ENCODE measurements at regions not wholly inside any gene's neighbourhood (a gene's known extent, or its start where the extent isn't known, plus 50 kb on each side); places are given as distances from the start of the nearest gene placed in this dataset.

DNA sequence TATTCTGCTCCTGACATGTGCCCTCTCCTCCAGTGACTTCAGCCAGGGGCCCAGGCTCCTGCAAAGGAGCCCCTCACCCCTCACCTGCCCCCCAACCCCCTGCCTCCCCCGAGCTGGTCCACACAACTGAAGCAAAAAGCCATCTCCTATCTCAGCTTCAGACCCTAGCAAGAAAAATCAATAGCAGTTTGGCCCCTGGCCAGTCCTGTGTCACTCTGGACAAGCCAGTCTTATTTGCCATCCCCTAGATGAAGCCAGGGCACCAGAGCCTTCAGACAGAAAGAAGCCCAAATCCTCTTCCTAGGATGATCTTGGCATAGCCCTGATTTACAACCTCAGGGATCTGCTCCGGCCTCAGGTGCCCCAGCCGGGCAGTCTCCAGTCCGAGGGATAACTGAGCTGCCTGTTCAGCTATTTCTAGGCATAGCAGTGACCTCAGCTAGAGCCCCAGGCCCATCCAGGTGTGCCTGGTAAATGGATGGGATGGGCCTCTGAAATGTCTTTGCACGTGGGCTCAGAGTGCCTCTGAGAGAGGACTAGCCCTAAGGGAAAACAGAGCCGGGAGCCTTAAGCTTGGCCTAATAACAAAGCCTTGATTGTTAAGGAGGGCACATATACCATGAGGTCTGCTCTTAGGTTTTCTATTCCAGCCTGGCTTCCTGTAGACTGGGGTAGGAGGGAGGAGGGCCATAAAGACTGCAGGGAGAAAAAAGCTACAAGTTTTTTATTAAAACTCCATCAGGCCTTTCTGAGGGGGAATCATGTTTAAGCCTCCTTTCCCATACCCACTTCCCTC lies 242.0 kb downstream of the SHQ1 start:
- TF ChIP-seq, protein P1, sequence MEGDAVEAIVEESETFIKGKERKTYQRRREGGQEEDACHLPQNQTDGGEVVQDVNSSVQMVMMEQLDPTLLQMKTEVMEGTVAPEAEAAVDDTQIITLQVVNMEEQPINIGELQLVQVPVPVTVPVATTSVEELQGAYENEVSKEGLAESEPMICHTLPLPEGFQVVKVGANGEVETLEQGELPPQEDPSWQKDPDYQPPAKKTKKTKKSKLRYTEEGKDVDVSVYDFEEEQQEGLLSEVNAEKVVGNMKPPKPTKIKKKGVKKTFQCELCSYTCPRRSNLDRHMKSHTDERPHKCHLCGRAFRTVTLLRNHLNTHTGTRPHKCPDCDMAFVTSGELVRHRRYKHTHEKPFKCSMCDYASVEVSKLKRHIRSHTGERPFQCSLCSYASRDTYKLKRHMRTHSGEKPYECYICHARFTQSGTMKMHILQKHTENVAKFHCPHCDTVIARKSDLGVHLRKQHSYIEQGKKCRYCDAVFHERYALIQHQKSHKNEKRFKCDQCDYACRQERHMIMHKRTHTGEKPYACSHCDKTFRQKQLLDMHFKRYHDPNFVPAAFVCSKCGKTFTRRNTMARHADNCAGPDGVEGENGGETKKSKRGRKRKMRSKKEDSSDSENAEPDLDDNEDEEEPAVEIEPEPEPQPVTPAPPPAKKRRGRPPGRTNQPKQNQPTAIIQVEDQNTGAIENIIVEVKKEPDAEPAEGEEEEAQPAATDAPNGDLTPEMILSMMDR (IDR thresholded peaks at IDR 0.05; ENCODE audit: control extremely low read depth in 1 of 3, insufficient read depth in 1 of 3, low read depth in 1 of 3, low read length in 3 of 3): no peak
- TF ChIP-seq RBBP5 (IDR thresholded peaks at IDR 0.05; ENCODE audit: borderline replicate concordance, low read depth, low read length): no peak
- no peak for TF ChIP-seq POLR2A (IDR thresholded peaks at IDR 0.05; ENCODE audit: control extremely low read depth in 1 of 2, low read depth in 2 of 2, low read length in 2 of 2)
- TF ChIP-seq MAX (IDR thresholded peaks at IDR 0.05): no peak
- no peak for TF ChIP-seq TEAD4 (IDR thresholded peaks at IDR 0.05; ENCODE audit: low read depth, low read length)
- TF ChIP-seq POLR2AphosphoS5 (IDR thresholded peaks at IDR 0.05; ENCODE audit: low read depth, low read length): no peak
- TF ChIP-seq RAD21 (IDR thresholded peaks at IDR 0.05 in 1 of 2, conservative IDR thresholded peaks at IDR 0.05 in 1 of 2; ENCODE audit: low read depth in 2 of 2, low read length in 2 of 2): no peak
- TF ChIP-seq EZH2 (IDR thresholded peaks at IDR 0.05; ENCODE audit: low read depth, low read length, severe bottlenecking): no peak
- no peak for TF ChIP-seq E2F6 (IDR thresholded peaks at IDR 0.05)

All from H1 (cell line).